ENCODE measurements at regions not wholly inside any gene's neighbourhood (a gene's known extent, or its start where the extent isn't known, plus 50 kb on each side); places are given as distances from the start of the nearest gene placed in this dataset.
"Not testable (repeated sequence)": the region's sequence is repeated elsewhere in the genome, so short reads cannot be mapped to it uniquely, and the experiment has no call there.

GRCh38 chr9:71260419-71260818 lies 139.0 kb upstream of the TRPM3 start:
- TF ChIP-seq CTCF (IDR thresholded peaks at IDR 0.05 in 4 of 5, conservative IDR thresholded peaks at IDR 0.05 in 1 of 5); POLR2A (IDR thresholded peaks at IDR 0.05): not testable (repeated sequence)
